T-cell (primary cell): ENCODE measurements at regions not wholly inside any gene's neighbourhood (a gene's known extent, or its start where the extent isn't known, plus 50 kb on each side); places are given as distances from the start of the nearest gene placed in this dataset.
"Not testable (repeated sequence)": the region's sequence is repeated elsewhere in the genome, so short reads cannot be mapped to it uniquely, and the experiment has no call there.

Experiments used
- ATAC-seq, 4 experiments: fragments of 200-7000 bp in 3 of 4; fragments of 150-1000 bp in 1 of 4; cut with Tn5 transposase; replicated peaks in 1 of 4; 1 replicate in 3 of 4; 2 replicates in 1 of 4; pipeline ENCODE4 v1.10.0; 2021; ENCODE audit warnings: moderate library complexity in 3 of 4, mild to moderate bottlenecking in 2 of 4, moderate number of reproducible peaks in 1 of 4
- CTCF ChIA-PET, 2 donors: fragments of 300-600 bp; sonication (Branson Sonifier 250); formaldehyde crosslinking; loops; one replicate each; lab custom pipeline; 2022; ENCODE audit warnings: antibody characterized with exemption in 2 of 2; lab: Charles Lee
- POLR2A ChIA-PET, 2 donors: fragments of 300-600 bp; sonication (Branson Sonifier 250); formaldehyde crosslinking; loops; one replicate each; lab custom pipeline; 2022; ENCODE audit warnings: antibody characterized with exemption in 2 of 2; lab: Charles Lee
- DNase-seq, 35 experiments: peaks; one replicate each; pipeline versions ENCODE4 v3.0.0 to v3.0.0-alpha.2; 2013 to 2023
- H3K27ac ChIP-seq: one replicate; pipeline ENCODE4 v1.5.1; 2013; ENCODE audit warnings: low read length
- H3K27me3 ChIP-seq, 2 experiments: replicated peaks in 1 of 2; 1 replicate in 1 of 2; 2 replicates in 1 of 2; pipeline versions ENCODE4 v1.6.1 to v1.7.0; 2013; ENCODE audit warnings: low read length in 1 of 2, mixed read lengths in 1 of 2; ENCODE audit not compliant: control insufficient read depth in 2 of 2, insufficient read depth in 2 of 2; ENCODE audit errors: extremely low read depth in 1 of 2
- H3K36me3 ChIP-seq, 2 donors: 1 replicate in 1 of 2; 2 replicates in 1 of 2; pipeline versions ENCODE4 v1.6.1 to v1.7.0; 2013; ENCODE audit warnings: low read length in 1 of 2; ENCODE audit not compliant: control insufficient read depth in 2 of 2, insufficient read depth in 1 of 2; ENCODE audit errors: extremely low read depth in 1 of 2
- H3K4me1 ChIP-seq, 2 experiments: 1 replicate in 1 of 2; 2 replicates in 1 of 2; pipeline versions ENCODE4 v1.6.1 to v1.7.0; 2013; ENCODE audit warnings: low read length in 2 of 2, mixed read lengths in 1 of 2; ENCODE audit not compliant: insufficient read depth in 2 of 2, control insufficient read depth in 1 of 2; ENCODE audit errors: extremely low read depth in 1 of 2
- H3K4me3 ChIP-seq, 2 donors: 1 replicate in 1 of 2; 2 replicates in 1 of 2; pipeline versions ENCODE4 v1.5.1 to v1.7.0; 2013; ENCODE audit warnings: mild to moderate bottlenecking in 2 of 2, low read length in 1 of 2, moderate library complexity in 1 of 2; ENCODE audit not compliant: control insufficient read depth in 1 of 2; ENCODE audit errors: extremely low read depth in 1 of 2
- H3K9me3 ChIP-seq: 2 replicates; pipeline ENCODE4 v1.7.0; 2013
- H3K27ac Mint-ChIP-seq, 2 donors: one replicate each; pipeline ENCODE4 v1.8.0; 2020 to 2021; ENCODE audit warnings: mild to moderate bottlenecking in 2 of 2, mixed read lengths in 2 of 2
- H3K27me3 Mint-ChIP-seq, 2 donors: one replicate each; pipeline ENCODE4 v1.8.0; 2021 to 2022; ENCODE audit warnings: mixed read lengths in 2 of 2
- H3K36me3 Mint-ChIP-seq: one replicate; pipeline ENCODE4 v1.8.0; 2021; ENCODE audit warnings: mixed read lengths
- H3K4me1 Mint-ChIP-seq, 3 donors: one replicate each; pipeline ENCODE4 v1.8.0; 2020 to 2022; ENCODE audit warnings: mixed read lengths in 3 of 3, mild to moderate bottlenecking in 1 of 3
- H3K4me3 Mint-ChIP-seq, 3 donors: one replicate each; pipeline ENCODE4 v1.8.0; 2020 to 2022; ENCODE audit warnings: mild to moderate bottlenecking in 3 of 3, mixed read lengths in 3 of 3, moderate library complexity in 3 of 3
- H3K9me3 Mint-ChIP-seq, 3 donors: one replicate each; pipeline ENCODE4 v1.8.0; 2020 to 2022; ENCODE audit warnings: mixed read lengths in 3 of 3
- WGBS: methylation state at CpG from one replicate; pipeline ENCODE4 v1.1.5; 2013; ENCODE audit warnings: missing lambda C conversion rate; ENCODE audit not compliant: insufficient coverage; 5-methylcytosine and 5-hydroxymethylcytosine counted together

GRCh38 chr2:146978577-146979555 is 866.0 kb upstream of the ACVR2A start:
- peaks cover 0 to 15% (median 0%) of the 10 kb centered on the region in 3 donors for H3K9me3 Mint-ChIP-seq
- ChIA-PET CTCF (interaction anchor here in 1 of 2 donors (0.6 kb wide), 1 partner anchor 641 kb away, joined by 3 read pairs; no protein-coding TSS in a partner anchor), POLR2A (interaction anchor here in 1 of 2 donors (0.6 kb wide), 2 partner anchors 665 to 813 kb away, joined by 3 to 8 read pairs; no protein-coding TSS in a partner anchor)
- H3K4me1 Mint-ChIP-seq: no peaks in the 10 kb centered on the region
- H3K27ac ChIP-seq: no peak overlapping the region
- no peaks in the 10 kb centered on the region for H3K36me3 Mint-ChIP-seq
- no peaks in the 10 kb centered on the region for H3K27me3 ChIP-seq
- H3K36me3 ChIP-seq: no peaks in the 10 kb centered on the region
- no peak overlapping the region for H3K27ac Mint-ChIP-seq
- H3K4me3 ChIP-seq: no peak overlapping the region
- DNase-seq: no peak
- H3K27me3 Mint-ChIP-seq: no peaks in the 10 kb centered on the region
- no peak for ATAC-seq
- WGBS: 100% methylated on average over 1 of the region's 5 CpGs
- H3K4me1 ChIP-seq: no peaks in the 10 kb centered on the region
- H3K9me3 ChIP-seq: no peaks in the 10 kb centered on the region
- no peak overlapping the region for H3K4me3 Mint-ChIP-seq

GRCh38 chr2:146970981-146971380 is 873.8 kb upstream of the ACVR2A start:
- WGBS: 60% methylated on average over 1 of the region's 4 CpGs

GRCh38 chr2:146969703-146970102 is 875.1 kb upstream of the ACVR2A start:
- H3K9me3 ChIP-seq, H3K27ac ChIP-seq, DNase-seq, H3K4me3 ChIP-seq, CTCF ChIA-PET, H3K36me3 ChIP-seq, H3K27ac Mint-ChIP-seq, POLR2A ChIA-PET, H3K27me3 Mint-ChIP-seq, H3K4me3 Mint-ChIP-seq, H3K36me3 Mint-ChIP-seq, H3K4me1 Mint-ChIP-seq, H3K27me3 ChIP-seq, H3K4me1 ChIP-seq, ATAC-seq: not testable (repeated sequence)
- H3K9me3 Mint-ChIP-seq: peaks cover 6 to 17% (median 16%) of the 10 kb centered on the region in 3 donors
- 97% methylated on average over 3 of the region's 3 CpGs for WGBS

More at GRCh38 chr2:146970981-146971380, 873.8 kb upstream of the ACVR2A start:
- H3K27ac ChIP-seq, H3K27ac Mint-ChIP-seq, CTCF ChIA-PET, H3K4me3 ChIP-seq, ATAC-seq, H3K27me3 ChIP-seq, H3K9me3 ChIP-seq, H3K4me1 ChIP-seq, POLR2A ChIA-PET, H3K27me3 Mint-ChIP-seq, H3K36me3 ChIP-seq, DNase-seq, H3K36me3 Mint-ChIP-seq, H3K4me3 Mint-ChIP-seq, H3K4me1 Mint-ChIP-seq: not testable (repeated sequence)
- H3K9me3 Mint-ChIP-seq: peaks cover 6 to 17% (median 16%) of the 10 kb centered on the region in 3 donors

- no peaks in the 10 kb centered on the region for H3K36me3 Mint-ChIP-seq
- Histone ChIP-seq H3K4me1 (no peaks in the 10 kb centered on the region), H3K27me3 (no peaks in the 10 kb centered on the region), H3K4me3 (no peak overlapping the region), H3K9me3 (no peaks in the 10 kb centered on the region), H3K27ac (no peak overlapping the region), H3K36me3 (no peaks in the 10 kb centered on the region)
- no CpG with 5 or more reads among the region's 1 CpG for WGBS
- POLR2A ChIA-PET: no interaction called here
- ATAC-seq (no peak), DNase-seq (no peak)
- no peak overlapping the region for H3K4me3 Mint-ChIP-seq
- peaks cover 4 to 7% (median 4%) of the 10 kb centered on the region in 3 donors for H3K9me3 Mint-ChIP-seq
- CTCF ChIA-PET: no interaction called here
- H3K4me1 Mint-ChIP-seq: no peaks in the 10 kb centered on the region
- no peaks in the 10 kb centered on the region for H3K27me3 Mint-ChIP-seq
- H3K27ac Mint-ChIP-seq: no peak overlapping the region
Measured at GRCh38 chr2:146964494-146964893, 880.3 kb upstream of the ACVR2A start.

GRCh38 chr2:146954544-146954943 is 890.3 kb upstream of the ACVR2A start:
- Histone ChIP-seq H3K36me3 (no peaks in the 10 kb centered on the region), H3K9me3 (no peaks in the 10 kb centered on the region), H3K4me3 (no peak overlapping the region), H3K4me1 (no peaks in the 10 kb centered on the region), H3K27me3 (no peaks in the 10 kb centered on the region), H3K27ac (no peak overlapping the region)
- ATAC-seq (no peak), DNase-seq (no peak)
- WGBS: 72% methylated on average over 5 of the region's 5 CpGs
- Mint-ChIP-seq H3K27ac (no peak overlapping the region), H3K36me3 (no peaks in the 10 kb centered on the region), H3K4me1 (no peaks in the 10 kb centered on the region), H3K9me3 (no peaks in the 10 kb centered on the region), H3K27me3 (peaks cover 0 to 4% of the 10 kb centered on the region in 2 donors), H3K4me3 (no peak overlapping the region)
- POLR2A ChIA-PET: no interaction called here
- CTCF ChIA-PET: no interaction called here

GRCh38 chr2:146952696-146953095 is 892.1 kb upstream of the ACVR2A start:
- ATAC-seq (no peak), DNase-seq (no peak)
- Mint-ChIP-seq H3K9me3 (no peaks in the 10 kb centered on the region), H3K36me3 (no peaks in the 10 kb centered on the region), H3K27me3 (peaks cover 0 to 4% of the 10 kb centered on the region in 2 donors), H3K27ac (no peak overlapping the region), H3K4me3 (no peak overlapping the region), H3K4me1 (no peaks in the 10 kb centered on the region)
- Histone ChIP-seq H3K4me3 (no peak overlapping the region), H3K27ac (no peak overlapping the region), H3K27me3 (no peaks in the 10 kb centered on the region), H3K4me1 (no peaks in the 10 kb centered on the region), H3K9me3 (no peaks in the 10 kb centered on the region), H3K36me3 (no peaks in the 10 kb centered on the region)
- POLR2A ChIA-PET: interaction anchor here in 1 of 2 donors (0.6 kb wide), 1 partner anchor 10 kb away, joined by 4 read pairs; no protein-coding TSS in a partner anchor
- CTCF ChIA-PET: no interaction called here
- WGBS: 92% methylated on average over 2 of the region's 3 CpGs
